Gastrocnemius medialis (tissue), 4 donors: ENCODE measurements at regions not wholly inside any gene's neighbourhood (a gene's known extent, or its start where the extent isn't known, plus 50 kb on each side); places are given as distances from the start of the nearest gene placed in this dataset.
A peak's percentile ranks its signal among the peaks of the same experiment; 100 is the strongest.

ENCODE experiments used
- ATAC-seq, 2 donors: fragments of 150-250 bp; one replicate each; pipeline ENCODE4 v1.9.1; 2016
- DNase-seq, 2 donors: peaks; one replicate each; pipeline ENCODE4 v3.0.0-alpha.2; 2019
- H3K27ac ChIP-seq, 4 donors: fragments of 200-600 bp; sonication (generic); 1 replicate in 1 of 4; 2 replicates in 3 of 4; pipeline ENCODE4 v1.5.1; 2016 to 2018; ENCODE audit warnings: mild to moderate bottlenecking in 2 of 4, moderate library complexity in 1 of 4
- H3K27me3 ChIP-seq, 3 donors: fragments of 200-600 bp; sonication (generic) in 2 of 3; 1 replicate in 1 of 3; 2 replicates in 2 of 3; pipeline versions ENCODE4 v1.5.1 to v1.6.0; 2016 to 2019; ENCODE audit warnings: mild to moderate bottlenecking in 1 of 3, moderate library complexity in 1 of 3
- H3K36me3 ChIP-seq, 2 donors: fragments of 200-600 bp; sonication (generic) in 1 of 2; one replicate each; pipeline ENCODE4 v1.5.1; 2017 to 2018
- H3K4me1 ChIP-seq, 2 donors: fragments of 200-600 bp; sonication (generic) in 1 of 2; one replicate each; pipeline ENCODE4 v1.5.1; 2016 to 2017; ENCODE audit warnings: mild to moderate bottlenecking in 2 of 2
- H3K4me3 ChIP-seq, 4 donors: fragments of 200-600 bp; sonication (generic) in 3 of 4; 1 replicate in 1 of 4; 2 replicates in 3 of 4; pipeline ENCODE4 v1.5.1; 2016 to 2019; ENCODE audit warnings: mild to moderate bottlenecking in 2 of 4
- H3K9me3 ChIP-seq, 3 donors: fragments of 200-600 bp; sonication (generic) in 2 of 3; 1 replicate in 1 of 3; 2 replicates in 2 of 3; pipeline ENCODE4 v1.5.1; 2016 to 2019
- POLR2A ChIP-seq, 2 donors: fragments of 450-650 bp; IDR thresholded peaks; one replicate each; pipeline ENCODE4 v1.6.1; 2017; ENCODE audit warnings: antibody characterized with exemption in 2 of 2, mild to moderate bottlenecking in 2 of 2, moderate library complexity in 2 of 2
- in situ Hi-C, 4 donors: fragments of 200-750 bp; cut with MboI; loops; one replicate each; pipeline versions ENCODE4 v1.15.0 to v1.8.0; 2017; ENCODE audit warnings: low sequenced_read_pairs in 4 of 4
- intact Hi-C: fragments of 100-400 bp; cut with DNase I; formaldehyde crosslinking; loops from one replicate; pipeline ENCODE4 v1.15.1; 2023; ENCODE audit warnings: low total_unique reads
- TF ChIP-seq, protein P1 (sequence below), 5 experiments: fragments of 450-650 bp in 3 of 5; fragments of 200-600 bp in 2 of 5; sonication (generic) in 2 of 5; IDR thresholded peaks in 4 of 5; conservative IDR thresholded peaks in 1 of 5; 1 replicate in 4 of 5; 2 replicates in 1 of 5; pipeline ENCODE4 v1.5.1; 2016 to 2019; ENCODE audit warnings: antibody characterized with exemption in 5 of 5, mild to moderate bottlenecking in 3 of 5, moderate library complexity in 3 of 5

GRCh38 chr5:67475489-67475888 is 278.9 kb upstream of the CD180 start:
- TF ChIP-seq, protein P1, sequence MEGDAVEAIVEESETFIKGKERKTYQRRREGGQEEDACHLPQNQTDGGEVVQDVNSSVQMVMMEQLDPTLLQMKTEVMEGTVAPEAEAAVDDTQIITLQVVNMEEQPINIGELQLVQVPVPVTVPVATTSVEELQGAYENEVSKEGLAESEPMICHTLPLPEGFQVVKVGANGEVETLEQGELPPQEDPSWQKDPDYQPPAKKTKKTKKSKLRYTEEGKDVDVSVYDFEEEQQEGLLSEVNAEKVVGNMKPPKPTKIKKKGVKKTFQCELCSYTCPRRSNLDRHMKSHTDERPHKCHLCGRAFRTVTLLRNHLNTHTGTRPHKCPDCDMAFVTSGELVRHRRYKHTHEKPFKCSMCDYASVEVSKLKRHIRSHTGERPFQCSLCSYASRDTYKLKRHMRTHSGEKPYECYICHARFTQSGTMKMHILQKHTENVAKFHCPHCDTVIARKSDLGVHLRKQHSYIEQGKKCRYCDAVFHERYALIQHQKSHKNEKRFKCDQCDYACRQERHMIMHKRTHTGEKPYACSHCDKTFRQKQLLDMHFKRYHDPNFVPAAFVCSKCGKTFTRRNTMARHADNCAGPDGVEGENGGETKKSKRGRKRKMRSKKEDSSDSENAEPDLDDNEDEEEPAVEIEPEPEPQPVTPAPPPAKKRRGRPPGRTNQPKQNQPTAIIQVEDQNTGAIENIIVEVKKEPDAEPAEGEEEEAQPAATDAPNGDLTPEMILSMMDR (IDR thresholded peaks at IDR 0.05 in 4 of 5, conservative IDR thresholded peaks at IDR 0.05 in 1 of 5): no peak
- TF ChIP-seq POLR2A (IDR thresholded peaks at IDR 0.05): peak in 1 of 2 donors; percentile 61
- H3K27me3 ChIP-seq: no peaks in the 10 kb centered on the region
- H3K36me3 ChIP-seq: no peaks in the 10 kb centered on the region
- DNase-seq (peak; percentile 62), ATAC-seq (peak; percentile 95 to 96)
- peak overlapping the region; percentile 87 to 95 (median 90) for H3K27ac ChIP-seq
- in situ Hi-C loops (loop anchor here (5.0 to 25.0 kb wide), 7 partner anchors 212 to 987 kb away; partner anchors contain the start of gene PIK3R1 (in 1 of the 4)), intact Hi-C loops (loop anchor here (1.0 to 5.0 kb wide), 4 partner anchors 202 to 572 kb away; no protein-coding TSS in a partner anchor)
- peak overlapping the region; percentile 45 to 67 (median 52) for H3K4me3 ChIP-seq
- no peaks in the 10 kb centered on the region for H3K9me3 ChIP-seq
- peaks cover 9 to 11% of the 10 kb centered on the region in 2 donors for H3K4me1 ChIP-seq

- DNase-seq (peak; percentile 59 to 81), ATAC-seq (peak; percentile 83 to 91)
- H3K4me1 ChIP-seq: peaks cover 11% of the 10 kb centered on the region in 2 donors
- peak overlapping the region; percentile 87 to 95 (median 90) for H3K27ac ChIP-seq
- peak; percentile 50 to 59 for TF ChIP-seq POLR2A (IDR thresholded peaks at IDR 0.05)
- TF ChIP-seq, protein P1 (IDR thresholded peaks at IDR 0.05 in 4 of 5, conservative IDR thresholded peaks at IDR 0.05 in 1 of 5): no peak
- H3K27me3 ChIP-seq: no peaks in the 10 kb centered on the region
- in situ Hi-C loops (loop anchor here (5.0 to 25.0 kb wide), 7 partner anchors 213 to 988 kb away; partner anchors contain the start of gene PIK3R1 (in 1 of the 4)), intact Hi-C loops (loop anchor here (1.0 to 5.0 kb wide), 4 partner anchors 203 to 573 kb away; no protein-coding TSS in a partner anchor)
- no peaks in the 10 kb centered on the region for H3K36me3 ChIP-seq
- no peaks in the 10 kb centered on the region for H3K9me3 ChIP-seq
- H3K4me3 ChIP-seq: peak overlapping the region; percentile 45 to 67 (median 52)
These were observed 278.1 kb upstream of the CD180 start for GRCh38 chr5:67474597-67475238.

DNA sequence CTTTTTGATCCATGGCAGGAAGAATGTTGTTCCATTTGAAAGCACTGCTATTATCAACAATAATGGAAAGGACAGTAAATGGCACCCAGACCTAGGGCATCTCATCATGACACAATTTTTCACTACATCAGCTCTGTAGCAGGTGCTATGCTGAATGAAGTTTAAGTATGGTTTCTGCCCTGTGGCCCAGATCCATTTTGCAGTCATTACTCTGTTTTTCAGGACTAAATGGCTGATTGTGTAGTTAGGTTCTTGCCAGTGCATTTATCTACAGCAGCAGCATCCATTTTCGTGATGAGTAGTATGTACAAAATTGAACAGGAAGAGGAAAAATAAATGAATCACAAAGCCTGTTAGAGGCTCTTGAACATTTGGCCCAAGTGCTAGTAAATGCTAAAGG is 270.5 kb upstream of the CD180 start:
- Histone ChIP-seq H3K36me3 (peaks cover 0 to 42% of the 10 kb centered on the region in 2 donors), H3K27ac (peak overlapping the region in 1 of 4 donors; percentile 59), H3K4me1 (peaks cover 11 to 12% of the 10 kb centered on the region in 2 donors), H3K27me3 (no peaks in the 10 kb centered on the region), H3K9me3 (no peaks in the 10 kb centered on the region), H3K4me3 (no peak overlapping the region)
- DNase-seq (no peak), ATAC-seq (no peak)
- TF ChIP-seq, protein P1 (IDR thresholded peaks at IDR 0.05 in 4 of 5, conservative IDR thresholded peaks at IDR 0.05 in 1 of 5): no peak
- TF ChIP-seq POLR2A (IDR thresholded peaks at IDR 0.05): no peak
- intact Hi-C loops (loop anchor here (10.0 kb wide), 1 partner anchor 222 kb away; no protein-coding TSS in a partner anchor), in situ Hi-C loops (no loop called here)

- Histone ChIP-seq H3K9me3 (no peaks in the 10 kb centered on the region), H3K4me1 (peaks cover 8 to 17% of the 10 kb centered on the region in 2 donors), H3K27me3 (no peaks in the 10 kb centered on the region), H3K36me3 (peaks cover 0 to 42% of the 10 kb centered on the region in 2 donors), H3K4me3 (no peak overlapping the region), H3K27ac (peak overlapping the region in 1 of 4 donors; percentile 59)
- in situ Hi-C loops (no loop called here), intact Hi-C loops (loop anchor here (10.0 kb wide), 1 partner anchor 221 kb away; no protein-coding TSS in a partner anchor)
- ATAC-seq: no peak
- no peak for TF ChIP-seq POLR2A (IDR thresholded peaks at IDR 0.05)
- TF ChIP-seq, protein P1 (IDR thresholded peaks at IDR 0.05 in 4 of 5, conservative IDR thresholded peaks at IDR 0.05 in 1 of 5): no peak
- no peak for DNase-seq
These were observed 269.1 kb upstream of the CD180 start for GRCh38 chr5:67465537-67466207.
